DMS53 (cell line): ENCODE measurements at regions not wholly inside any gene's neighbourhood (a gene's known extent, or its start where the extent isn't known, plus 50 kb on each side); places are given as distances from the start of the nearest gene placed in this dataset.
A peak's percentile ranks its signal among the peaks of the same experiment; 100 is the strongest.

ENCODE experiments used
- DNase-seq: peaks from one replicate; lab custom pipeline; 2025; lab: John Stamatoyannopoulos, UW

DNA sequence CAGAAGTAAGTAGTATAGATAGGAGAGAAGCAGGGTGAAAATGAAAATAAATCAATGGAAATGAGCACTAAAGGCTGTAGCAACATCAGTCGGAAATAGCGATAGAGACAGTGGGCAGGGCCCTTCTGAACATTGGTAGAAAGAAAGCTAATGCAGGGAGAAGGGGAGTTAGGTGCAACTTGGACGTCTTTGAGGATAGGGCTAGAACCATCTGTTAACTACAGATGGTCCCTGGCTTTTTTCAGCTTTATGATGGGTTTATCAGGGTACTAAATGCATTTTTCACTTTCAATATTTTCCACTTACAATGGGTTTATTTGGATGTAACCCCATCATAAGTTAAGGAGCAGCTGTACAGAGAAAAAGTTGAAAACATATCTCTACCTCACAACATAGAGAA lies 72.8 kb upstream of the CNR1 start:
- no peak for DNase-seq

DNA sequence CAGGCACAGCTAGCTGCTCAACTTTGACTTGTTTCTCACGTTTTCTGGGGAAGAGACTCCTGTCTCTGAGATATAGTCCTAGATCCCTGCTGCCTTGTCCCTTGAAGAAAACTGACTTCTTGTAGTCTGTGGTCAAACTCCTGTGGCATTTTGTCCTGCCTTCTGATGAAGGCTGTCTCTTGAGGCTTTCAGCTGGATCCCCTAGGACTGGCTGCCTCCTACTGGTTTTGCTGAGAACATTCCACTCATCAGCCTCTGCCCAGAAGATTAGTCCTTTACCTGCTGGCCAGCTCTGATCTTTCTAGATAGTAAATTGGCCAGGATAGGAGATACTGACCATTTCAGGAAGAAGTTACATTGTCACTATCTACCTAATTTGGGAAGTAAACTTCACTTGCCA lies 71.9 kb upstream of the CNR1 start:
- peak; percentile 65 for DNase-seq

DNA sequence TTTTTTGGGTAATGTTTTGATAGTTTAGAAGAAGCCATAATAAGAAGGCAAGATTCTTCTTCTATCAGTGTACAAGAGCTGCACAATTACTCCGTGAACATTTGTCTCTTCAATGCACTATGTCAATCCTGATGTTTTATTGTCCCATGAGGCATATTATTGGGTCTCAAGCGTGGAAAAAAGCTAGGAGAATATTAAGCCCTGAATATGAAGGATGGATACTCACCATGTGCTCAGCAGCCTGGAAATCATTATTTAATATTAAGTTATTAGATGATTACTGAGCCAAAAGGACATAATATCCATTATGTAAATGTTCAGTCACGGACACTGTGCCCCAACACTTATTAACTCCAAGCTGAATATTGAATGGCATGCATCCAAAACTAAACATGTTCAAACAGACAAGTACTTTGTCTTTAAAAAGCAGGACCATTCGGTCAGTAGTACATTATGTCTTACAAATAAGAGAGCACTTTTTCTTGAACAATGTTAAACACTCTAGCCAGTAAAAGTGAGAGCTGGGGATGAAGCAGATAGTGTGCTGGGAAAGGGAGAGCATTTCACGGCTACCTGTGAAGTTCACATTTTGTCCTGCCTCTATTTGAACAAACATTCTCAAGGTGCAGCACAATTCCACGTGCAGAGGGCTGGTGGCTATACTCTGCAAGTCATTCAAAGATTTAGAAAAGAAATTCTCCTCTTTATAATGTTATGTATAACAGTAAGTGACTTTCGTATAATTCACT lies 70.6 kb upstream of the CNR1 start:
- DNase-seq = no peak

DNA sequence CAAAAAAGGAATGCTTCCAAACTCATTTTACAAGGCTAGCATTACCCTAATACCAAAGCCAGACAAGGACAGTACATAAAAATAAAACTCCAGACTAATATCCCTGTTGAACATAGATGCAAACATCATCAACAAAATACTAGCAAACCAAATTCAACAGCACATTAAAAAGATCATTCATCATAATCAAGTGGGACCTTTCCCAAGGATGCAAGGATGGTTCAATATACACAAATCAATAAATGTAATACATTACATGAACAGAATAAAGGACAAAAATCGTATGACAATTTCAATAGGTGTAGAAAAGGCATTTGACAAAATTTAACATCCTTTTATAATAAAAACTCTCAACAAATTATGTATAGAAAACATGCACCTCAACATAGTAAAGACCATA lies 66.6 kb upstream of the CNR1 start:
- DNase-seq = no peak

DNA sequence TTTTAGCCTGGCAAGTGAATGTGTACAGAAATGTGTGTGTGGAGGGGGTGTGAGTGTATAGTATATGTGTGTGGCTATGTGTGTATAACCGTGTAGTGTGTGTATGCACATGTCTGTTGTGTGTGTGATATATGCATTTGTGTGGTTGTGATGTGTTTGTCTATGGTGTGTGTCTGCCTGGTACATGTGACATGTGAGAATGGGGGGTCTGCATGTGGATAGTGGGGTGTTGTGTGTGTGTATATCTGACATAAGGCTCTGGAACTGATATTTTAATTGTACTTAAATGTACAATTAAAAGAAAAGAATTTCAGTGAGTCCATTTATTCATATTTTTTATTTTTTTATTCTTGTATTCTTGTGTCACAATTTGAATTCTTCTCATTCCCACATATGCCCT lies 57.2 kb upstream of the CNR1 start:
- no peak for DNase-seq

DNA sequence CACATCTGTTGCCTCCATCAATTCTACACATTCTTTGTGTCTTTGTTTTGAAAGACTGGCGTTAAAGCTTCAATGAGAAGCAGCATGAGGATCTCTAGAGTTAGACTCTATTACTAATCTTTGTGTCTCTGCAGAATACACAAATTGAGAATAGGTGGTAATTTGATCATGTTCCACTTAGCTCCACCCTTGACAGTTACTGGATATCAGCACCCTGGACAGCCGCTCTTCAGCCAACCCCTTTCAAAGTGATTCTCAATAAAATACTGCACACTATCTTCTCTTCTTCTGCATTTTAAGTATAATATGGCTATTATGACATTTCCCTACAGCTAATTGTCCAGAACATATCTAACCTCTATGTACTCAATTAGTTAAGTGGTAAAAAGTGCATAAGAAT lies 54.3 kb upstream of the CNR1 start:
- DNase-seq = peak; percentile 23

GRCh38 chr6:88216182-88216581 lies 50.0 kb upstream of the CNR1 start:
- DNase-seq = no peak
